Esophagus muscularis mucosa (tissue), 4 donors: ENCODE measurements at regions not wholly inside any gene's neighbourhood (a gene's known extent, or its start where the extent isn't known, plus 50 kb on each side); places are given as distances from the start of the nearest gene placed in this dataset.

Experiments used
- DNase-seq: peaks from one replicate; pipeline ENCODE4 v3.0.0-alpha.2; 2017; ENCODE audit errors: extremely low spot score
- H3K27ac ChIP-seq, 4 donors: fragments of 200-600 bp; sonication (generic); replicated peaks in 1 of 4; 1 replicate in 3 of 4; 2 replicates in 1 of 4; pipeline ENCODE4 v1.5.1; 2016 to 2019; ENCODE audit warnings: mild to moderate bottlenecking in 1 of 4
- H3K27me3 ChIP-seq, 4 donors: fragments of 200-600 bp; sonication (generic); one replicate each; pipeline versions ENCODE4 v1.5.1 to v1.6.0; 2016 to 2019
- H3K36me3 ChIP-seq, 4 donors: fragments of 200-600 bp; sonication (generic); one replicate each; pipeline ENCODE4 v1.5.1; 2016 to 2019
- H3K4me1 ChIP-seq, 4 donors: fragments of 200-600 bp; sonication (generic); one replicate each; pipeline ENCODE4 v1.5.1; 2016 to 2019
- H3K4me3 ChIP-seq, 4 donors: fragments of 200-600 bp; sonication (generic); 1 replicate in 2 of 4; 2 replicates in 2 of 4; pipeline ENCODE4 v1.5.1; 2016 to 2019; ENCODE audit warnings: mild to moderate bottlenecking in 4 of 4, moderate library complexity in 1 of 4
- H3K9me3 ChIP-seq, 4 donors: fragments of 200-600 bp; sonication (generic); 1 replicate in 3 of 4; 2 replicates in 1 of 4; pipeline ENCODE4 v1.5.1; 2016 to 2019
- CTCF ChIP-seq, 3 experiments: fragments of 200-600 bp in 2 of 3; fragments of 450-650 bp in 1 of 3; sonication (generic) in 2 of 3; IDR thresholded peaks; one replicate each; pipeline ENCODE4 v1.5.1; 2017 to 2019; ENCODE audit warnings: antibody characterized with exemption in 3 of 3, mild to moderate bottlenecking in 2 of 3, moderate library complexity in 1 of 3
- EP300 ChIP-seq: sonication (generic); formaldehyde crosslinking; IDR thresholded peaks from one replicate; pipeline ENCODE4 v1.6.1; 2017; ENCODE audit warnings: antibody characterized with exemption
- POLR2A ChIP-seq: fragments of 450-650 bp; IDR thresholded peaks from one replicate; pipeline ENCODE4 v1.6.1; 2017; ENCODE audit warnings: antibody characterized with exemption, moderate library complexity, mild to moderate bottlenecking, low read depth
- POLR2AphosphoS5 ChIP-seq, 2 donors: sonication (generic); formaldehyde crosslinking; IDR thresholded peaks; one replicate each; pipeline ENCODE4 v1.6.1; 2017; ENCODE audit warnings: antibody characterized with exemption in 2 of 2
- WGBS: methylation state at CpG from one replicate; pipeline ENCODE4 v1.1.5; 2018; 5-methylcytosine and 5-hydroxymethylcytosine counted together
- intact Hi-C: fragments of 100-400 bp; cut with DNase I; formaldehyde crosslinking; loops from one replicate; pipeline ENCODE4 v1.15.1; 2023

GRCh38 chr6:92784235-92784634 lies 635.1 kb downstream of the EPHA7 start:
- Histone ChIP-seq H3K36me3 (no peaks in the 10 kb centered on the region), H3K27me3 (no peaks in the 10 kb centered on the region), H3K4me1 (peaks cover 0 to 9% (median 3%) of the 10 kb centered on the region in 4 donors), H3K4me3 (no peak overlapping the region), H3K27ac (no peak overlapping the region), H3K9me3 (no peaks in the 10 kb centered on the region)
- DNase-seq = no peak
- no peak for TF ChIP-seq POLR2A
- TF ChIP-seq POLR2AphosphoS5 (IDR thresholded peaks at IDR 0.05) = no peak
- no peak for TF ChIP-seq EP300
- TF ChIP-seq CTCF (IDR thresholded peaks at IDR 0.05) = no peak
- WGBS = 91% methylated on average over 1 of the region's 1 CpG
- intact Hi-C loops = no loop called here

GRCh38 chr6:92779746-92780145 lies 639.6 kb downstream of the EPHA7 start:
- peaks cover 0 to 9% (median 4%) of the 10 kb centered on the region in 4 donors for H3K4me1 ChIP-seq
- intact Hi-C loops = no loop called here
- H3K36me3 ChIP-seq = no peaks in the 10 kb centered on the region
- H3K27ac ChIP-seq = no peak overlapping the region
- no peaks in the 10 kb centered on the region for H3K9me3 ChIP-seq
- no peak overlapping the region for H3K4me3 ChIP-seq
- WGBS = 13% methylated on average over 1 of the region's 1 CpG
- TF ChIP-seq EP300 (no peak), CTCF (IDR thresholded peaks at IDR 0.05) (no peak), POLR2A (no peak), POLR2AphosphoS5 (IDR thresholded peaks at IDR 0.05) (no peak)
- no peak for DNase-seq
- no peaks in the 10 kb centered on the region for H3K27me3 ChIP-seq

- TF ChIP-seq POLR2AphosphoS5 (IDR thresholded peaks at IDR 0.05) = no peak
- no peak for TF ChIP-seq POLR2A
- TF ChIP-seq CTCF (IDR thresholded peaks at IDR 0.05) = peak; percentile 37 to 58 (median 44)
- WGBS = 19% methylated on average over 1 of the region's 1 CpG
- intact Hi-C loops = no loop called here
- peaks cover 0 to 9% (median 4%) of the 10 kb centered on the region in 4 donors for H3K4me1 ChIP-seq
- no peaks in the 10 kb centered on the region for H3K27me3 ChIP-seq
- no peak overlapping the region for H3K4me3 ChIP-seq
- DNase-seq = no peak
- no peaks in the 10 kb centered on the region for H3K9me3 ChIP-seq
- H3K36me3 ChIP-seq = no peaks in the 10 kb centered on the region
- no peak overlapping the region for H3K27ac ChIP-seq
Observed at GRCh38 chr6:92777146-92777740, 642.1 kb downstream of the EPHA7 start.

GRCh38 chr6:92770540-92770939 lies 648.8 kb downstream of the EPHA7 start:
- no peak overlapping the region for H3K4me3 ChIP-seq
- no peak overlapping the region for H3K27ac ChIP-seq
- intact Hi-C loops = no loop called here
- no peaks in the 10 kb centered on the region for H3K27me3 ChIP-seq
- no peak for DNase-seq
- H3K9me3 ChIP-seq = no peaks in the 10 kb centered on the region
- TF ChIP-seq POLR2A (no peak), POLR2AphosphoS5 (IDR thresholded peaks at IDR 0.05) (no peak), EP300 (no peak), CTCF (IDR thresholded peaks at IDR 0.05) (no peak)
- WGBS = 88% methylated on average over 5 of the region's 5 CpGs
- H3K36me3 ChIP-seq = no peaks in the 10 kb centered on the region
- no peaks in the 10 kb centered on the region for H3K4me1 ChIP-seq

GRCh38 chr6:92767101-92767500 lies 652.3 kb downstream of the EPHA7 start:
- no peak for DNase-seq
- Histone ChIP-seq H3K27ac (no peak overlapping the region), H3K36me3 (no peaks in the 10 kb centered on the region), H3K9me3 (no peaks in the 10 kb centered on the region), H3K4me1 (peaks cover 0 to 14% (median 9%) of the 10 kb centered on the region in 4 donors), H3K27me3 (no peaks in the 10 kb centered on the region), H3K4me3 (no peak overlapping the region)
- intact Hi-C loops = no loop called here
- TF ChIP-seq EP300 = no peak
- TF ChIP-seq POLR2A = no peak
- no peak for TF ChIP-seq POLR2AphosphoS5 (IDR thresholded peaks at IDR 0.05)
- TF ChIP-seq CTCF (IDR thresholded peaks at IDR 0.05) = no peak
- WGBS = 94% methylated on average over 1 of the region's 1 CpG
